ENCODE measurements at regions not wholly inside any gene's neighbourhood (a gene's known extent, or its start where the extent isn't known, plus 50 kb on each side); places are given as distances from the start of the nearest gene placed in this dataset.
"Not testable (repeated sequence)": the region's sequence is repeated elsewhere in the genome, so short reads cannot be mapped to it uniquely, and the experiment has no call there.

- DNase-seq (ENCODE audit: low read depth, low spot score) = no peak
Measured at GRCh38 chr13:97723655-97724054, 229.8 kb upstream of the IPO5 start.

- no peak for DNase-seq (ENCODE audit: low read depth, low spot score)
Measured at GRCh38 chr13:97724450-97724849, 229.0 kb upstream of the IPO5 start.

DNA sequence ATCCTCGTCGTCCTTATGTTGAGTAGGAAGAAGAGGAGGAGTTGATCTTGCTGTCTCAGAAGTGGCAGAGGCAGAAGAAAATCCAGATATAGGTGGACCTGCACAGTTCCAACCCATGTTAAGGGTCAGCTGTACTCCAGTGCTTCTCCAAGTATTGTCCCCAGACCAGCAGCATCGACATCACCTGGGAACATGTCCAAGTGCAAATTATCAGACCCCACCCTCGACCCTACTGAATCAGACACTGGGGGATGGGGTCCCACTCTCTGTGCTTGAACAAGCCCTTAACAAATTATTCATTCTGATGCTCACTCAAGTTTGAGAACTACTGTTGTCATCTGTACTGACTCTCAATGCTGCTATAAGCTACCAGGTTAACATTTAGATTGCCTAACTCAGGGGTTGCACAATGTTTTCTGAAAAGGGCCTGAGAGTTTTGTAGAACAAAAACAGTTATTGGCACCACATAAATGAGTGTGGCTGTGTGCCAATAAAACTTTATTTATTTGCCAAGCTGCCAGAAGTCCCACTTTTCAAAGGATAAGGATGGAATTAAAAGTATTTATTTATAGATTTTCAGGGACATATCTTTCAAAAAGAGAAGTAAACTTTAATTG is 226.7 kb upstream of the IPO5 start:
- DNase-seq (ENCODE audit: low read depth, low spot score) = no peak

- DNase-seq (ENCODE audit: low read depth, low spot score) = no peak
Measured at GRCh38 chr13:97727991-97728390, 225.5 kb upstream of the IPO5 start.

- no peak for DNase-seq (ENCODE audit: low read depth, low spot score)
Measured at GRCh38 chr13:97736436-97736835, 217.0 kb upstream of the IPO5 start.

- no peak for DNase-seq (ENCODE audit: low read depth, low spot score)
Measured at GRCh38 chr13:97742084-97742483, 211.4 kb upstream of the IPO5 start.

DNA sequence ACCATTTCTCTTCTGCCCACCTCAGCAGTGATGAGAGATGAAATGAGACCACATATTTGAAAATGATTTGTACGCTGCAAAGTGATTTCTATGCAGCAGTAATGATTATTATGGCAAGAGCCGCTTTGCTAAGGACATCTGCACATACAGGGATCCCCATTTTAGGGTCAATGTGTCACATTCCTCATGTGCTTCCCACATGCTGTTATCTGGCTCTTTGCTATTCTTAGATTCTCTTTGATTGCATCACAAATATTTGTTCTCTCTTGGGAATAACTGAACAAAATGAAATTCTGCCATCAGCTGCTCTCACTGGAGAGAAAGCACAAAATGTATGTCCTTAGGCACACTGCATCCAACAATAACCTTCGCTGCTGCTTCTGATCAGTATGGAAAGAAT is 209.5 kb upstream of the IPO5 start:
- no peak for DNase-seq (ENCODE audit: low read depth, low spot score)

DNA sequence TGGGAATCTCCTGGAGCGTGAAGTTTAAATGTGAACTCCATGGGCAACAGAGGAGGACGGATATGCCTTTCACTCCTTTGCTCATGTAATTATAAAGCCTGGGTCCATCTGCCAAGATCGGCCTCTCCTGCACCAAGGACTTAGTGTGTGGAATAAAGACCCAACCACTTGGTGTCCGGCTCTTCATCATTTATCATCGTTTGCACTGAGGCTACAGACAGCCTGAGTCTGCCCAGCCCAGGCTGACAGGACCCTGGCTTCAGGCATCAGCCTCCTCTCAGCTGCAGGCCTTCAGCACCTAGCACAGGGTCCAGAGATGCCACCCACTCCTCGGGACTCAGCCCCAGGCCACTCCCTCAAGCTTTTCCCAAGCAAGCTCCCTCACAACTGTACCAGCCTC is 206.8 kb upstream of the IPO5 start:
- no peak for DNase-seq (ENCODE audit: low read depth, low spot score)

DNA sequence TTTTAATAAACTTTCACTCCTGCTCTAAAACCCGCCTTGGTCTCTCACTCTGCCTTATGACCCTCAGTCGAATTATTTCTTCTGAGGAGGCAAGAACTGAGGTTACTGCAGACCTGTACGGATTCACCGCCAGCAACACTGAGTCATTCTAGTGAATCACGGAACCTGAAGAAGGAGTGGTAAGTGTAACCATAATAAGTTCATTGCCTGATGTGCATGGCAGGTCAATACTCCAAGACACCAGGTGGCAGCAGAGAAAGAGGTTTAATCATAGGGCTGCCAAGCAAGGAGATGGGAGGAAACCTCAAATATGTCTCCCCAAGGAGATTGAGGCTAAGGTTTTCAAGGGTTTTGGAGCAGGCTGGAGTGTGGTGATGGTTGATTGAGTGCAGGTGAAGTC is 204.3 kb upstream of the IPO5 start:
- no peak for DNase-seq (ENCODE audit: low read depth, low spot score)

DNA sequence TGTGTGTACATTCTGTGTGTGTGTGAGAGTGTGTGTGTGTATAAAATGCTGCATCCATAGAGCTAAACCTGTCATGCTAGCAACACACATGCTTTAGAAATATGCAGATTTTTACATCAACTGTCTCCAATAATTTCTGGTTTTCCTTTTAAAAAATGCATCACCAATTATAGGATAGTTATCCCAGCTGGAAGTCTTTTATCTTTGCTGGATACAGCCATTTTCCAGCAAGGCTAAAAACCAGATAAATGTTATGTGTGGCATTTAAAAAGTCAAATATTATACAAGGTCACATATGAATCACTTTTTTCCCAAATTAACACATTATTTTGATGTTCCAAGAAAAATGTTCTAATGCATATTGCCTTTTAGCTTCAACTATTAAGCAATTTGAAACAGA is 202.0 kb upstream of the IPO5 start:
- no peak for DNase-seq (ENCODE audit: low read depth, low spot score)

- no peak for DNase-seq (ENCODE audit: low read depth, low spot score)
Measured at GRCh38 chr13:97752961-97753668, 200.4 kb upstream of the IPO5 start.

GRCh38 chr13:97753942-97754670 is 199.4 kb upstream of the IPO5 start:
- peak; percentile 5 for DNase-seq (ENCODE audit: low read depth, low spot score)

GRCh38 chr13:97757807-97758206 is 195.7 kb upstream of the IPO5 start:
- no peak for DNase-seq (ENCODE audit: low read depth, low spot score)

GRCh38 chr13:97758317-97758716 is 195.2 kb upstream of the IPO5 start:
- no peak for DNase-seq (ENCODE audit: low read depth, low spot score)

GRCh38 chr13:97761796-97762540 is 191.5 kb upstream of the IPO5 start:
- DNase-seq (ENCODE audit: low read depth, low spot score) = no peak

GRCh38 chr13:97766749-97767148 is 186.7 kb upstream of the IPO5 start:
- no peak for DNase-seq (ENCODE audit: low read depth, low spot score)

- DNase-seq (ENCODE audit: low read depth, low spot score) = no peak
Measured at GRCh38 chr13:97768134-97768533, 185.3 kb upstream of the IPO5 start.

DNA sequence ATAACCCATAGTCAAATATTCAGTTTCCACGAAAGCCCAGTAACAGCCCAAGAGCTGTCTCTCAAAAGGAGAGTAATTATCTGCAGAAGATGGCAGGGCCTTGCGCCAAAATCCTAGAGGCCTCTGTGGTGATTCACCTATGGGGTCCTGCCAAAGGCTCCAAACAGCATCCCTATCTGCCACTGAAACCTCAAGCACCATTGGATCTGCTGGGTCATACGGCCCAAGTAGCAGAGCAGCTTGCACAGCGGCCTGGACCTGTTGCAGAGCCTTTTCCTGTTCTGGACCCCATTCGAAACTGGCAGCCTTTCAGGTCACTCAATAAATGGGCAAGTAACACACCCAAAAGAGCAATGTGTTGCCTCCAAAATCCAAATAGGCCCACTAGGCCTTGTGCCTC is 183.2 kb upstream of the IPO5 start:
- not testable (repeated sequence) for DNase-seq (ENCODE audit: low read depth, low spot score)

DNA sequence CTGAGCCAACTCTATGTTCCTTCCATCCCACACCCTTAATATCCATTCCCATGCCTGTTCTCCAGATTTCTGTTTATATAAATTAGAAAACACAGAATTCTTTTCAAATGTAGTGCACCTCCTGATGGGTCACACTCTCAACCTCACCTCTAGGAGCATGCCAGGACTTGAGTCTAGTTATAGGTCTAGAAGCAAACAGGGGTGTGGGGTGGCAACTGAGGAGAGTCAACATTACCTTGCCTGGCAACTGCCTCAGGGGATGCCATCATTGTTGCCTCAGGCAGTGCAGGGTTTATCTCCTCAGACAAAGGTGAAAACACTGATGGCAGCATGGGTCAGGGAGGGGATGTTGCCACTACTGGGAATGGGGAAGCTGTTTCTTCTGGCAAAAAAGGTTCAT is 181.0 kb upstream of the IPO5 start:
- not testable (repeated sequence) for DNase-seq (ENCODE audit: low read depth, low spot score)

- not testable (repeated sequence) for DNase-seq (ENCODE audit: low read depth, low spot score)
Measured at GRCh38 chr13:97774391-97775100, 178.9 kb upstream of the IPO5 start.

DNA sequence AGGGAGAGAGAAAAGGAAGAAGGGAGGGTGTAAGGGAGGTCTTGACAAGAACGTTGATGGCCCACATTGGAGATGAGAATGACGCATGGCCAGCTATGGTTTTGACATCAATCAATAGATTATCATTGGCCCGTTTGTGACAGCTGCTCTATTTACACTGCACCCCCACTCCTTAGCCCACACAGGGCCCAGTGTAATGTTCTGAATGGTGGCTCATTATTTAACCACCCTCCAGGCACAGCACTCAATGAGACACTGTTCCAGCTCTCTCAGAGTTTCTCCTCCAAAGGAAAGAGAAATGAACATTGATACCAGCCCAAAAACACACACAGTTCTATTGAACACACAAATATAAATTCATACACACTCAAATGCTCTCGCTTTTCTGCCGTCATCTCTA is 173.0 kb upstream of the IPO5 start:
- no peak for DNase-seq (ENCODE audit: low read depth, low spot score)

GRCh38 chr13:97781891-97782305 is 171.6 kb upstream of the IPO5 start:
- DNase-seq (ENCODE audit: low read depth, low spot score) = no peak

All from ELF-1 (cell line).